ENCODE measurements at regions not wholly inside any gene's neighbourhood (a gene's known extent, or its start where the extent isn't known, plus 50 kb on each side); places are given as distances from the start of the nearest gene placed in this dataset.

- TF ChIP-seq CTCF (IDR thresholded peaks at IDR 0.05; ENCODE audit: low read depth, low read length): no peak
- TF ChIP-seq, protein P1, sequence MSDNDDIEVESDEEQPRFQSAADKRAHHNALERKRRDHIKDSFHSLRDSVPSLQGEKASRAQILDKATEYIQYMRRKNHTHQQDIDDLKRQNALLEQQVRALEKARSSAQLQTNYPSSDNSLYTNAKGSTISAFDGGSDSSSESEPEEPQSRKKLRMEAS (IDR thresholded peaks at IDR 0.05; ENCODE audit: low read depth, low read length): no peak
- no peak for TF ChIP-seq POLR2A (IDR thresholded peaks at IDR 0.05; ENCODE audit: extremely low read depth, insufficient read length)
These were observed 275.8 kb downstream of the SQOR start for GRCh38 chr15:45910671-45911070.
